ENCODE measurements at regions not wholly inside any gene's neighbourhood (a gene's known extent, or its start where the extent isn't known, plus 50 kb on each side); places are given as distances from the start of the nearest gene placed in this dataset.
"Not testable (repeated sequence)": the region's sequence is repeated elsewhere in the genome, so short reads cannot be mapped to it uniquely, and the experiment has no call there.

GRCh38 chr4:188383180-188383579 is 243.9 kb downstream of the TRIML1 start:
- WGBS, 2 donors: 90 to 94% methylated on average over 4 of the region's 4 CpGs
- Histone ChIP-seq H3K4me3 (no peak overlapping the region), H3K27me3 (no peaks in the 10 kb centered on the region), H3K36me3 (no peaks in the 10 kb centered on the region), H3K4me1 (no peaks in the 10 kb centered on the region), H3K27ac (no peak overlapping the region), H3K9me3 (peaks cover 0 to 6% (median 0%) of the 10 kb centered on the region in 4 donors)
- TF ChIP-seq POLR2A (IDR thresholded peaks at IDR 0.05): no peak
- no peak for DNase-seq (ENCODE audit: low spot score in 2 of 2)

- no peak for TF ChIP-seq CTCF (IDR thresholded peaks at IDR 0.05)
- TF ChIP-seq POLR2A (IDR thresholded peaks at IDR 0.05): no peak
- TF ChIP-seq EP300 (IDR thresholded peaks at IDR 0.05): no peak
- DNase-seq (ENCODE audit: low spot score in 2 of 2): no peak
- Histone ChIP-seq H3K36me3 (no peaks in the 10 kb centered on the region), H3K27me3 (no peaks in the 10 kb centered on the region), H3K4me3 (no peak overlapping the region), H3K27ac (no peak overlapping the region), H3K4me1 (no peaks in the 10 kb centered on the region), H3K9me3 (peaks cover 0 to 12% (median 0%) of the 10 kb centered on the region in 4 donors)
- 33% methylated on average over 5 of the region's 5 CpGs for WGBS, 2 donors
Measured at GRCh38 chr4:188387179-188387791, 248.0 kb downstream of the TRIML1 start.

- H3K4me1 ChIP-seq; H3K27me3 ChIP-seq; H3K36me3 ChIP-seq; DNase-seq (ENCODE audit: low spot score in 2 of 2); H3K9me3 ChIP-seq; H3K27ac ChIP-seq; H3K4me3 ChIP-seq: not testable (repeated sequence)
- WGBS, 2 donors: 95 to 96% methylated on average over 8 of the region's 8 CpGs
Measured at GRCh38 chr4:188391349-188391748, 252.1 kb downstream of the TRIML1 start.

GRCh38 chr4:188396037-188396436 is 256.8 kb downstream of the TRIML1 start:
- TF ChIP-seq EP300 (IDR thresholded peaks at IDR 0.05) (no peak), POLR2A (IDR thresholded peaks at IDR 0.05) (no peak), CTCF (IDR thresholded peaks at IDR 0.05) (no peak)
- Histone ChIP-seq H3K27me3 (no peaks in the 10 kb centered on the region), H3K27ac (no peak overlapping the region), H3K4me3 (no peak overlapping the region), H3K9me3 (peaks cover 0 to 3% (median 0%) of the 10 kb centered on the region in 4 donors), H3K36me3 (no peaks in the 10 kb centered on the region), H3K4me1 (no peaks in the 10 kb centered on the region)
- WGBS, 2 donors: 79 to 88% methylated on average over 5 of the region's 5 CpGs
- no peak for DNase-seq (ENCODE audit: low spot score in 2 of 2)

GRCh38 chr4:188399834-188400233 is 260.6 kb downstream of the TRIML1 start:
- no peak for DNase-seq (ENCODE audit: low spot score in 2 of 2)
- Histone ChIP-seq H3K4me1 (no peaks in the 10 kb centered on the region), H3K27me3 (no peaks in the 10 kb centered on the region), H3K27ac (no peak overlapping the region), H3K9me3 (peaks cover 0 to 5% (median 0%) of the 10 kb centered on the region in 4 donors), H3K36me3 (no peaks in the 10 kb centered on the region), H3K4me3 (no peak overlapping the region)
- TF ChIP-seq EP300 (IDR thresholded peaks at IDR 0.05) (no peak), POLR2A (IDR thresholded peaks at IDR 0.05) (no peak), CTCF (IDR thresholded peaks at IDR 0.05) (no peak)
- WGBS, 2 donors: 63 to 70% methylated on average over 6 of the region's 6 CpGs

GRCh38 chr4:188400451-188400850 is 261.2 kb downstream of the TRIML1 start:
- Histone ChIP-seq H3K27me3 (no peaks in the 10 kb centered on the region), H3K4me3 (no peak overlapping the region), H3K27ac (no peak overlapping the region), H3K9me3 (peaks cover 0 to 5% (median 0%) of the 10 kb centered on the region in 4 donors), H3K4me1 (no peaks in the 10 kb centered on the region), H3K36me3 (no peaks in the 10 kb centered on the region)
- DNase-seq (ENCODE audit: low spot score in 2 of 2): peak in 1 of 2 donors; percentile 29
- TF ChIP-seq EP300 (IDR thresholded peaks at IDR 0.05) (no peak), CTCF (IDR thresholded peaks at IDR 0.05) (no peak), POLR2A (IDR thresholded peaks at IDR 0.05) (no peak)
- 19 to 33% methylated on average over 2 of the region's 2 CpGs for WGBS, 2 donors
